Kasumi-1 (cell line): ENCODE measurements at regions not wholly inside any gene's neighbourhood (a gene's known extent, or its start where the extent isn't known, plus 50 kb on each side); places are given as distances from the start of the nearest gene placed in this dataset.
A peak's percentile ranks its signal among the peaks of the same experiment; 100 is the strongest.

ENCODE experiments used
- DNase-seq, 2 experiments: peaks; one replicate each; lab custom pipeline; 2025; lab: John Stamatoyannopoulos, UW

- DNase-seq = no peak
Observed at GRCh38 chr5:110031402-110032140, 341.8 kb downstream of the MAN2A1 start.

- no peak for DNase-seq
Observed at GRCh38 chr5:110032376-110032775, 342.6 kb downstream of the MAN2A1 start.

- DNase-seq = no peak
Observed at GRCh38 chr5:110034056-110034600, 344.4 kb downstream of the MAN2A1 start.

GRCh38 chr5:110038297-110038997 is 348.7 kb downstream of the MAN2A1 start:
- no peak for DNase-seq

GRCh38 chr5:110040178-110040577 is 350.5 kb downstream of the MAN2A1 start:
- DNase-seq = no peak

GRCh38 chr5:110043025-110043424 is 353.3 kb downstream of the MAN2A1 start:
- DNase-seq = no peak

- peak; percentile 19 to 25 for DNase-seq
Observed at GRCh38 chr5:110045158-110045557, 355.4 kb downstream of the MAN2A1 start.

GRCh38 chr5:110048491-110048890 is 358.8 kb downstream of the MAN2A1 start:
- no peak for DNase-seq

- DNase-seq = no peak
Observed at GRCh38 chr5:110049816-110050215, 360.1 kb downstream of the MAN2A1 start.

GRCh38 chr5:110050640-110051345 is 361.1 kb downstream of the MAN2A1 start:
- DNase-seq = no peak

- DNase-seq = no peak
Observed at GRCh38 chr5:110053205-110053604, 363.5 kb downstream of the MAN2A1 start.

- DNase-seq = peak in 1 of 2 experiments; percentile 29
Observed at GRCh38 chr5:110053824-110054223, 364.1 kb downstream of the MAN2A1 start.

GRCh38 chr5:110054240-110054639 is 364.5 kb downstream of the MAN2A1 start:
- DNase-seq = peak; percentile 74 to 76

- DNase-seq = peak; percentile 45 to 49
Observed at GRCh38 chr5:110055302-110055701, 365.6 kb downstream of the MAN2A1 start.

- no peak for DNase-seq
Observed at GRCh38 chr5:110056580-110057114, 366.9 kb downstream of the MAN2A1 start.

- no peak for DNase-seq
Observed at GRCh38 chr5:110058175-110058574, 368.4 kb downstream of the MAN2A1 start.

GRCh38 chr5:110062246-110062645 is 372.5 kb downstream of the MAN2A1 start:
- no peak for DNase-seq

- peak in 1 of 2 experiments; percentile 9 for DNase-seq
Observed at GRCh38 chr5:110063640-110064602, 374.2 kb downstream of the MAN2A1 start.

GRCh38 chr5:110064603-110065268 is 375.0 kb downstream of the MAN2A1 start:
- DNase-seq = no peak

GRCh38 chr5:110070836-110071235 is 381.1 kb downstream of the MAN2A1 start:
- no peak for DNase-seq
